GM12878 (cell line): ENCODE measurements at regions not wholly inside any gene's neighbourhood (a gene's known extent, or its start where the extent isn't known, plus 50 kb on each side); places are given as distances from the start of the nearest gene placed in this dataset.

Source experiments
- ATAC-seq: fragments of 200-7000 bp; cut with Tn5 transposase; 3 replicates; pipeline ENCODE4 v1.9.1; 2020; ENCODE audit warnings: mild to moderate bottlenecking, moderate library complexity
- BruUV-seq: library from RNA; stranded (reverse); fragments of 400-500 nt; replicated peaks from 2 replicates; lab custom pipeline; 2021; lab: Mats Ljungman, UMichigan
- CTCF ChIA-PET: fragments of 300-600 bp; sonication (Branson Sonifier 250); formaldehyde crosslinking; extraction: SDS; loops from one replicate; lab custom pipeline; 2021; ENCODE audit warnings: inconsistent platforms; lab: Yijun Ruan, JAX
- POLR2A ChIA-PET: fragments of 350-600 bp; formaldehyde crosslinking; extraction: SDS; loops from one replicate; lab custom pipeline; 2021; ENCODE audit warnings: inconsistent platforms; lab: Charles Lee
- RAD21 ChIA-PET: fragments of 300-600 bp; sonication (Branson Sonifier 250); formaldehyde crosslinking; loops from one replicate; lab custom pipeline; 2023; ENCODE audit warnings: antibody characterized with exemption; ENCODE audit not compliant: unreplicated experiment; lab: Charles Lee
- SMC1A ChIA-PET: fragments of 300-600 bp; sonication (Branson Sonifier 250); formaldehyde crosslinking; loops from one replicate; lab custom pipeline; 2023; ENCODE audit not compliant: unreplicated experiment, uncharacterized antibody; lab: Charles Lee
- DNase-seq: peaks from one replicate; pipeline ENCODE4 v3.0.0-alpha.2; 2011; ENCODE audit warnings: low read depth, low spot score
- FAIRE-seq: peaks from 3 replicates; lab custom pipeline; 2011; peaks lifted over from hg19 to GRCh38; lab: Jason Lieb, UNC
- H2AFZ ChIP-seq: 2 replicates; pipeline ENCODE4 v1.6.0; 2011; ENCODE audit warnings: low read depth, low read length, control low read depth; ENCODE audit not compliant: control insufficient read depth
- H3K27ac ChIP-seq: 2 replicates; pipeline ENCODE4 v1.5.1; 2011; ENCODE audit warnings: control low read depth; ENCODE audit not compliant: control insufficient read depth, insufficient read depth
- H3K27me3 ChIP-seq, 2 experiments: replicated peaks in 1 of 2; 2 replicates each; pipeline versions ENCODE4 v1.6.0 to v1.6.1; 2011; ENCODE audit warnings: low read length in 1 of 2; ENCODE audit not compliant: control insufficient read depth in 2 of 2, insufficient read depth in 2 of 2
- H3K36me3 ChIP-seq, 2 experiments: 2 replicates each; pipeline ENCODE4 v1.5.1; 2011; ENCODE audit warnings: low read length in 1 of 2; ENCODE audit not compliant: control insufficient read depth in 2 of 2, insufficient read depth in 2 of 2
- H3K4me1 ChIP-seq: 2 replicates; pipeline ENCODE4 v1.6.1; 2011; ENCODE audit warnings: mild to moderate bottlenecking, low read length, moderate library complexity, mixed read lengths; ENCODE audit not compliant: control insufficient read depth, insufficient read depth
- H3K4me2 ChIP-seq: 2 replicates; pipeline ENCODE4 v1.6.0; 2011; ENCODE audit warnings: control low read depth; ENCODE audit not compliant: control insufficient read depth, insufficient read depth
- H3K4me3 ChIP-seq: fragments of 200-600 bp; sonication (generic); 2 replicates; pipeline ENCODE4 v1.5.1; 2016
- H3K79me2 ChIP-seq: 2 replicates; pipeline ENCODE4 v1.6.0; 2011; ENCODE audit warnings: low read length; ENCODE audit not compliant: control insufficient read depth, insufficient read depth
- H3K9ac ChIP-seq: 2 replicates; pipeline ENCODE4 v1.8.0; 2011; ENCODE audit warnings: low read length, control low read depth, mixed read lengths; ENCODE audit not compliant: control insufficient read depth, insufficient read depth
- H3K9me3 ChIP-seq: replicated peaks from 3 replicates; pipeline ENCODE4 v1.5.1; 2011; ENCODE audit warnings: mild to moderate bottlenecking, low read length; ENCODE audit not compliant: control insufficient read depth, insufficient read depth
- H4K20me1 ChIP-seq: 2 replicates; pipeline ENCODE4 v1.6.0; 2011; ENCODE audit not compliant: control insufficient read depth, insufficient read depth
- CBX3 ChIP-seq: fragments of 200-600 bp; sonication (generic); IDR thresholded peaks from 2 replicates; pipeline ENCODE4 v1.6.1; 2016; ENCODE audit warnings: low read depth, borderline replicate concordance
- FOXK2 ChIP-seq: fragments of 450-650 bp; IDR thresholded peaks from 2 replicates; pipeline ENCODE4 v1.6.1; 2017; ENCODE audit warnings: mild to moderate bottlenecking, moderate library complexity
- HSF1 ChIP-seq: fragments of 150-350 bp; IDR thresholded peaks from 2 replicates; pipeline ENCODE4 v1.6.1; 2014; ENCODE audit warnings: mild to moderate bottlenecking, low read depth, low read length
- IKZF2 ChIP-seq, 2 experiments: fragments of 450-650 bp; IDR thresholded peaks; 2 replicates each; pipeline ENCODE4 v1.6.1; 2017; ENCODE audit warnings: mild to moderate bottlenecking in 2 of 2, moderate library complexity in 2 of 2
- IRF5 ChIP-seq: fragments of 450-650 bp; IDR thresholded peaks from 2 replicates; pipeline ENCODE4 v1.6.1; 2017; ENCODE audit warnings: borderline replicate concordance
- JUND ChIP-seq: IDR thresholded peaks from 2 replicates; pipeline ENCODE4 v1.6.1; 2012; ENCODE audit warnings: low read depth, mild to moderate bottlenecking, low read length, improper control_type of control experiment, moderate library complexity
- MEF2A ChIP-seq: IDR thresholded peaks from 2 replicates; pipeline ENCODE4 v1.6.1; 2011; ENCODE audit warnings: low read depth, mild to moderate bottlenecking, low read length, moderate library complexity; ENCODE audit not compliant: insufficient read depth
- MEF2B ChIP-seq: fragments of 450-650 bp; IDR thresholded peaks from 2 replicates; pipeline ENCODE4 v1.6.1; 2018; ENCODE audit warnings: mild to moderate bottlenecking, moderate library complexity; ENCODE audit not compliant: partially characterized antibody, poor library complexity, severe bottlenecking
- MTA3 ChIP-seq: IDR thresholded peaks from 2 replicates; pipeline ENCODE4 v1.6.1; 2012; ENCODE audit warnings: low read length, inconsistent platforms, borderline replicate concordance
- MYB ChIP-seq: fragments of 150-350 bp; IDR thresholded peaks from 2 replicates; pipeline ENCODE4 v1.6.1; 2014; ENCODE audit warnings: mild to moderate bottlenecking, low read depth, low read length, borderline replicate concordance
- PRDM15 ChIP-seq: fragments of 450-650 bp; formaldehyde crosslinking; IDR thresholded peaks from 2 replicates; pipeline ENCODE4 v1.4.0; 2020; ENCODE audit warnings: mild to moderate bottlenecking, moderate library complexity
- RAD21 ChIP-seq: IDR thresholded peaks from 2 replicates; pipeline ENCODE4 v1.6.1; 2011; ENCODE audit warnings: mild to moderate bottlenecking, low read depth, low read length, moderate library complexity; ENCODE audit not compliant: insufficient read depth
- SPI1 ChIP-seq: IDR thresholded peaks from 2 replicates; pipeline ENCODE4 v1.6.1; 2011; ENCODE audit warnings: low read depth, mild to moderate bottlenecking, low read length, moderate library complexity, borderline replicate concordance; ENCODE audit not compliant: insufficient read depth
- STAT3 ChIP-seq: IDR thresholded peaks from 2 replicates; pipeline ENCODE4 v1.6.1; 2011; ENCODE audit warnings: low read depth, low read length, improper control_type of control experiment
- YBX1 ChIP-seq: fragments of 450-650 bp; IDR thresholded peaks from 2 replicates; pipeline ENCODE4 v1.6.1; 2016; ENCODE audit warnings: antibody characterized with exemption
- ZNF384 ChIP-seq: IDR thresholded peaks from 2 replicates; pipeline ENCODE4 v1.6.1; 2012; ENCODE audit warnings: low read depth, mild to moderate bottlenecking, low read length, improper control_type of control experiment, borderline replicate concordance
- in situ Hi-C: fragments of 300-500 bp; cut with MboI; formaldehyde crosslinking; loops from 9 replicates; pipeline ENCODE4 v1.14.3; 2018; ENCODE audit warnings: mixed read lengths
- intact Hi-C: fragments of 100-400 bp; cut with micrococcal nuclease; formaldehyde crosslinking; loops from one replicate; pipeline ENCODE4 v1.14.2; 2022; ENCODE audit not compliant: unreplicated experiment

- no TSS peak for BruUV-seq
- in situ Hi-C loops = no loop called here
- 0 out of 2 replicates have a peak overlapping the region, but pooled peaks have one; percentile 2 for H3K4me2 ChIP-seq
- ATAC-seq (no peak), FAIRE-seq (no peak), DNase-seq (no peak)
- H4K20me1 ChIP-seq = no peaks in the 10 kb centered on the region
- H3K27ac ChIP-seq = no peak overlapping the region
- ChIA-PET POLR2A (interaction anchor here (0.5 to 1.5 kb wide), 5 partner anchors 13 to 342 kb away, joined by 3 to 6 read pairs (median 3); no protein-coding TSS in a partner anchor), RAD21 (interaction anchor here (0.6 to 3.8 kb wide), 9 partner anchors 10 to 679 kb away, joined by 3 to 27 read pairs (median 3); no protein-coding TSS in a partner anchor), CTCF (interaction anchor here (1.0 to 1.1 kb wide), 4 partner anchors 12 to 28 kb away, joined by 3 to 7 read pairs (median 5); no protein-coding TSS in a partner anchor)
- no peak overlapping the region for H3K4me3 ChIP-seq
- no peak overlapping the region for H2AFZ ChIP-seq
- peaks cover 5% of the 10 kb centered on the region; the same call in 2 of the 3 replicates for H3K9me3 ChIP-seq
- intact Hi-C loops = no loop called here
- H3K27me3 ChIP-seq = no peaks in the 10 kb centered on the region
- H3K36me3 ChIP-seq = no peaks in the 10 kb centered on the region
- TF ChIP-seq IKZF2 (IDR thresholded peaks at IDR 0.05) (peak in 1 of 2 experiments; percentile 29; a peak in 1 of 4 replicates), IRF5 (no peak), MYB (no peak), MEF2A (0 out of 2 replicates have a peak, but pooled peaks have one; percentile 14), STAT3 (no peak), FOXK2 (no peak), SPI1 (no peak), MTA3 (no peak), JUND (no peak), PRDM15 (CRISPR knock-in tag) (no peak), ZNF384 (no peak), RAD21 (no peak), CBX3 (no peak), HSF1 (no peak), MEF2B (peak; percentile 54), YBX1 (no peak)
- TF ChIP-seq, all 136 proteins: peak for 3
- Histone ChIP-seq H3K4me1 (peaks cover 25% of the 10 kb centered on the region), H3K9ac (no peak overlapping the region), H3K79me2 (no peaks in the 10 kb centered on the region; the same call in 1 of the 2 replicates)
- SMC1A ChIA-PET = interaction anchor here (0.7 to 7.9 kb wide), 15 partner anchors 9 to 249 kb away, joined by 3 to 95 read pairs (median 4); no protein-coding TSS in a partner anchor
Measured at GRCh38 chr12:92061061-92061460, 84.6 kb downstream of the BTG1 start.
